ENCODE measurements at regions not wholly inside any gene's neighbourhood (a gene's known extent, or its start where the extent isn't known, plus 50 kb on each side); places are given as distances from the start of the nearest gene placed in this dataset.

DNA sequence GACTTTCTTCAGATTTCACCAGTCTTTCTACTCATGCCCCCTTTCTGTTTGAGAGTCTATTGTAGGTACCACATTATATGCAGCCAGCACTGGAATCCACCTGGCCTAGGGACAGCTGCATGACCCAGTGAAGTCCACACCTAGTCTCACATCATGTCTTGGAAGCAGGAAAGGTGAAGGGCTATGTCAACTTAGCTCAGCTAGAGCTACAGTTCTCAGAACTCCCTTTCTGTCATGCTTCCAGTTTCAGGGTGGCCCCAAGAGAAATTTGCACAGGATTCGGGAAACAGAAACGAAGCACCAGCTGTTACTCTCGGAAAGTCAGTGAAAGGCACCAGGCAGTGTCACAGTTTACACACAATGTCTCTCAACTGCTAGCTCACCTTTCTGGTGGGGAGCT, 51.6 kb upstream of the NLRP1 start:
- H3K9me3 ChIP-seq: no peaks in the 10 kb centered on the region
- no peak for DNase-seq
- H3K27ac ChIP-seq: no peak overlapping the region
- TF ChIP-seq POLR2A (IDR thresholded peaks at IDR 0.05): no peak
- TF ChIP-seq, protein P1, sequence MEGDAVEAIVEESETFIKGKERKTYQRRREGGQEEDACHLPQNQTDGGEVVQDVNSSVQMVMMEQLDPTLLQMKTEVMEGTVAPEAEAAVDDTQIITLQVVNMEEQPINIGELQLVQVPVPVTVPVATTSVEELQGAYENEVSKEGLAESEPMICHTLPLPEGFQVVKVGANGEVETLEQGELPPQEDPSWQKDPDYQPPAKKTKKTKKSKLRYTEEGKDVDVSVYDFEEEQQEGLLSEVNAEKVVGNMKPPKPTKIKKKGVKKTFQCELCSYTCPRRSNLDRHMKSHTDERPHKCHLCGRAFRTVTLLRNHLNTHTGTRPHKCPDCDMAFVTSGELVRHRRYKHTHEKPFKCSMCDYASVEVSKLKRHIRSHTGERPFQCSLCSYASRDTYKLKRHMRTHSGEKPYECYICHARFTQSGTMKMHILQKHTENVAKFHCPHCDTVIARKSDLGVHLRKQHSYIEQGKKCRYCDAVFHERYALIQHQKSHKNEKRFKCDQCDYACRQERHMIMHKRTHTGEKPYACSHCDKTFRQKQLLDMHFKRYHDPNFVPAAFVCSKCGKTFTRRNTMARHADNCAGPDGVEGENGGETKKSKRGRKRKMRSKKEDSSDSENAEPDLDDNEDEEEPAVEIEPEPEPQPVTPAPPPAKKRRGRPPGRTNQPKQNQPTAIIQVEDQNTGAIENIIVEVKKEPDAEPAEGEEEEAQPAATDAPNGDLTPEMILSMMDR (IDR thresholded peaks at IDR 0.05): no peak
- H3K4me3 ChIP-seq: no peak overlapping the region
- no peaks in the 10 kb centered on the region for H3K4me1 ChIP-seq
- H3K36me3 ChIP-seq: no peaks in the 10 kb centered on the region
- no peaks in the 10 kb centered on the region for H3K27me3 ChIP-seq

DNA sequence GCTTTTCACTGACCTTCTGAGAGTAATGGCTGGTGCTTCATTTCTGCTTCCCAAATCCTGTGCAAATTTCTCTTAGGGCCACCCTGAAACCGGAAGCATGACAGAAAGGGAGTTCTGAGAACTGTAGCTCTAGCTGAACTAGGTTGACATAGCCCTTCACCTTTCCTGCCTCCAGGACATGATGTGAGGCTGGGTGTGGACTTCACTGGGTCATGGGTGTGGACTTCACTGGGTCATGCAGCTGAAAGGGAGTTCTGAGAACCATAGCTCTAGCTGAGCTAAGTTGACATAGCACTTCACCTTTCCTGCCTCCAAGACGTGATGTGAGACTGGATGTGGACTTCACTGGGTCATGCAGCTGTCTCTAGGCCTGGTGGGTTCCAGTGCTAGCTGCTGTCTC, 54.3 kb upstream of the NLRP1 start:
- Histone ChIP-seq H3K36me3 (no peaks in the 10 kb centered on the region), H3K4me3 (no peak overlapping the region), H3K27me3 (no peaks in the 10 kb centered on the region), H3K4me1 (no peaks in the 10 kb centered on the region), H3K9me3 (no peaks in the 10 kb centered on the region), H3K27ac (no peak overlapping the region)
- DNase-seq: no peak
- TF ChIP-seq POLR2A (IDR thresholded peaks at IDR 0.05): no peak
- TF ChIP-seq, protein P1 (IDR thresholded peaks at IDR 0.05): no peak

DNA sequence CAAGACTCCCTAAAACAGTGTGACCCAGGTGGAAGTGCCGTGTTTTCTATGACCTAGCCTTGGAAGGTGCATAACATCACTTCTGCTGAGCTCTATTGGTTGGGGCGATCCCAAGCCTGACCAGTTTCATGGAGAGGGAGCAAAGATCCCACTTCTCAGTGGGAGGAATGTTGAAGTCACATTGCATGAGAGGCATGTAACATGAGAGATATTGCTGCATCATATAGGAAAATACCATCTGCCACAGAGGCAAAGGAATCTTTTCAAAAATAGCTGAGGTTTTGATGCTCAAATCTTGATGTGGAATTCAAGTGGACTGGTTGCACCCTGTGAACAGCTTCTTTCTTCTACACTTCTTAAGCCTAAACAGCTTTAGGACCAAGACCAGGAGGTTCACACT, 56.4 kb upstream of the NLRP1 start:
- no peaks in the 10 kb centered on the region for H3K36me3 ChIP-seq
- no peaks in the 10 kb centered on the region for H3K9me3 ChIP-seq
- H3K4me3 ChIP-seq: no peak overlapping the region
- H3K27ac ChIP-seq: no peak overlapping the region
- no peaks in the 10 kb centered on the region for H3K4me1 ChIP-seq
- no peaks in the 10 kb centered on the region for H3K27me3 ChIP-seq
- TF ChIP-seq, protein P1 (IDR thresholded peaks at IDR 0.05): no peak
- TF ChIP-seq POLR2A (IDR thresholded peaks at IDR 0.05): no peak
- DNase-seq: no peak

DNA sequence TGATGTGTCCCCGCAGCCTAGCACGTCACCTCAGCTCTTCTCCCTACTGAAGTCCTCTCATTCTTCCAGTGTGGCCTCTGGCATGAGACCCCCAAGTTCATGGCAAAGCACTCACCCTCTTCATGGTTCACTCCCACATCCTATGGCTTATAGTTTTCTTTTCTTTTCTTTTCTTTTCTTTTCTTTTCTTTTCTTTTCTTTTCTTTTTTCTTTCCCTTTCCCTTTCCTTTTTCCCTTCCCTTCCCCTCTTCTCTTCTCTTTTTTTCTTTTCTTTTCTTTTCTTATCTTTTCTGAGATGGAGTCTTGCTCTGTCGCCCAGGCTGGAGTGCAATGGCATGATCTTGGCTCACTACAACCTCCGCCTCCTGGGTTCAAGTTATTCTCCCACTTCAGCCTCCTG, 58.4 kb upstream of the NLRP1 start:
- no peaks in the 10 kb centered on the region for H3K9me3 ChIP-seq
- H3K27me3 ChIP-seq: no peaks in the 10 kb centered on the region
- H3K4me1 ChIP-seq: no peaks in the 10 kb centered on the region
- DNase-seq: no peak
- H3K36me3 ChIP-seq: no peaks in the 10 kb centered on the region
- no peak overlapping the region for H3K27ac ChIP-seq
- H3K4me3 ChIP-seq: no peak overlapping the region
- TF ChIP-seq, protein P1 (IDR thresholded peaks at IDR 0.05): no peak
- TF ChIP-seq POLR2A (IDR thresholded peaks at IDR 0.05): no peak

DNA sequence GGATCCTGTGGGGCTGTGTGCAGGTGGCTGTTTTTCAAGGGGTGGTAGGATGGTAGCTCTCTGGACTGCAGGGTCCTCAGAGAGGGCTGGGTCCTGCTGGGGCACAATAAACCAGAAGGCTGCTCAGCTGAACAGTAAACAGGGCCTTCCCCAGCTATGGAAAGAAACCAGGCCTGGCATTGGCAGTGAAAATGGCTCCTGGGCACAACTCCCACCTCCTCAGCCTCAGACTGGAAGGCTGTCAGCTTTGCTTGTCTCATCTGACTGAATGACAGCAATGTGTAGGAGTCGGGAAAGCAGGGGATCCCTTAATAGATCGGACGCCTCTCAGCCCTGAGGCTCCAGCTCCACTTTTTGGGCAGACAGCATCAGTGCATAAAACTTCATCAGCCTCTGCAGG, 59.8 kb upstream of the NLRP1 start:
- no peak overlapping the region for H3K27ac ChIP-seq
- TF ChIP-seq, protein P1 (IDR thresholded peaks at IDR 0.05): no peak
- no peak for TF ChIP-seq POLR2A (IDR thresholded peaks at IDR 0.05)
- no peak overlapping the region for H3K4me3 ChIP-seq
- no peaks in the 10 kb centered on the region for H3K36me3 ChIP-seq
- H3K27me3 ChIP-seq: no peaks in the 10 kb centered on the region
- H3K9me3 ChIP-seq: no peaks in the 10 kb centered on the region
- no peak for DNase-seq
- H3K4me1 ChIP-seq: no peaks in the 10 kb centered on the region

DNA sequence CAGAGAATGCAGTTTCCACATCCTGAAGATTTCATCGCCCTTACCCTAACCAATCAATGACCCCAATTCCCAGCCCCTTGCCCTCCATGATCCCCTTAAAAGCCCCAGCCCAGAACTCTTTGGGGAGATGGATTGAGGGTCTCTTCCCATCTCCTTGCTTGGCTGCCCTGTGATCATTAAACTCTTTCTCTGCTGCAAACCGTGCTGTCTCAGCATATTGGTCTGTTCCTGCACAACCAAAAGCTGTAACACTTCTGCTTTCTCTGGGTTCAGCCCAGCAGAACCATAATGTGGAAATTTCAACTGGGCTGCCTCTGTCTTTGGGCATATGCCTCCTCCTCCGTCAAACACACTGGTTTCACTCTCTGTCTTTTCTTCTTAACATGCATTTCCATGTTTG, 67.0 kb upstream of the NLRP1 start:
- H3K36me3 ChIP-seq: no peaks in the 10 kb centered on the region
- no peak for DNase-seq
- TF ChIP-seq POLR2A (IDR thresholded peaks at IDR 0.05): no peak
- TF ChIP-seq, protein P1 (IDR thresholded peaks at IDR 0.05): no peak
- no peaks in the 10 kb centered on the region for H3K4me1 ChIP-seq
- H3K27ac ChIP-seq: no peak overlapping the region
- H3K27me3 ChIP-seq: no peaks in the 10 kb centered on the region
- H3K4me3 ChIP-seq: no peak overlapping the region
- H3K9me3 ChIP-seq: peaks cover 0 to 9% (median 0%) of the 10 kb centered on the region in 4 donors

All from Peyer's patch (tissue), 4 donors.